Activated T-cell treated with anti-CD3 and anti-CD28 coated beads, Interleukin-2, amount 50 U/mL, for 72 hours (primary cell): ENCODE measurements at regions not wholly inside any gene's neighbourhood (a gene's known extent, or its start where the extent isn't known, plus 50 kb on each side); places are given as distances from the start of the nearest gene placed in this dataset.

ENCODE experiments used
- ATAC-seq, 2 donors: fragments of 150-1000 bp; cut with Tn5 transposase; replicated peaks in 1 of 2; 2 replicates each; pipeline ENCODE4 v1.10.0; 2021; ENCODE audit warnings: moderate library complexity in 2 of 2, mild to moderate bottlenecking in 1 of 2
- DNase-seq, 2 donors: peaks; one replicate each; pipeline ENCODE4 v3.0.0; 2021 to 2022; ENCODE audit warnings: mixed read lengths in 1 of 2
- H3K27ac Mint-ChIP-seq: one replicate; pipeline ENCODE4 v1.8.0; 2022; ENCODE audit warnings: mild to moderate bottlenecking, moderate library complexity, mixed read lengths
- H3K27me3 Mint-ChIP-seq: one replicate; pipeline ENCODE4 v1.8.0; 2022; ENCODE audit warnings: low read depth, mixed read lengths
- H3K36me3 Mint-ChIP-seq, 2 donors: one replicate each; pipeline ENCODE4 v1.8.0; 2022; ENCODE audit warnings: mixed read lengths in 2 of 2, mild to moderate bottlenecking in 1 of 2; ENCODE audit not compliant: insufficient read depth in 2 of 2
- H3K4me1 Mint-ChIP-seq: one replicate; pipeline ENCODE4 v1.8.0; 2022; ENCODE audit warnings: low read depth, mixed read lengths
- H3K4me3 Mint-ChIP-seq, 2 donors: one replicate each; pipeline ENCODE4 v1.8.0; 2022; ENCODE audit warnings: mild to moderate bottlenecking in 2 of 2, mixed read lengths in 2 of 2, moderate library complexity in 2 of 2
- H3K9me3 Mint-ChIP-seq, 2 donors: one replicate each; pipeline ENCODE4 v1.8.0; 2022; ENCODE audit warnings: mixed read lengths in 2 of 2

- Mint-ChIP-seq H3K9me3 (no peaks in the 10 kb centered on the region), H3K36me3 (peaks cover 0 to 1% of the 10 kb centered on the region in 2 donors), H3K27ac (no peak overlapping the region), H3K4me3 (no peak overlapping the region), H3K27me3 (no peaks in the 10 kb centered on the region), H3K4me1 (no peaks in the 10 kb centered on the region)
- DNase-seq (no peak), ATAC-seq (no peak)
Observed at GRCh38 chr1:110816945-110817344, 56.0 kb upstream of the CD53 start.

- H3K4me1 Mint-ChIP-seq: no peaks in the 10 kb centered on the region
- DNase-seq (no peak), ATAC-seq (no peak)
- H3K36me3 Mint-ChIP-seq: peaks cover 0 to 1% of the 10 kb centered on the region in 2 donors
- H3K9me3 Mint-ChIP-seq: no peaks in the 10 kb centered on the region
- no peak overlapping the region for H3K27ac Mint-ChIP-seq
- H3K4me3 Mint-ChIP-seq: no peak overlapping the region
- H3K27me3 Mint-ChIP-seq: no peaks in the 10 kb centered on the region
Observed at GRCh38 chr1:110811529-110811928, 61.4 kb upstream of the CD53 start.

- no peak for DNase-seq
- Mint-ChIP-seq H3K4me1 (no peaks in the 10 kb centered on the region), H3K9me3 (peaks cover 4 to 6% of the 10 kb centered on the region in 2 donors), H3K27me3 (no peaks in the 10 kb centered on the region), H3K4me3 (no peak overlapping the region), H3K36me3 (peaks cover 0 to 3% of the 10 kb centered on the region in 2 donors), H3K27ac (no peak overlapping the region)
- no peak for ATAC-seq
Observed at GRCh38 chr1:110800079-110800478, 72.9 kb upstream of the CD53 start.

GRCh38 chr1:110798691-110799256 lies 74.2 kb upstream of the CD53 start:
- H3K4me1 Mint-ChIP-seq: no peaks in the 10 kb centered on the region
- peaks cover 3 to 4% of the 10 kb centered on the region in 2 donors for H3K9me3 Mint-ChIP-seq
- H3K27ac Mint-ChIP-seq: no peak overlapping the region
- no peaks in the 10 kb centered on the region for H3K27me3 Mint-ChIP-seq
- no peak for DNase-seq
- H3K36me3 Mint-ChIP-seq: peaks cover 0 to 3% of the 10 kb centered on the region in 2 donors
- ATAC-seq: no peak
- H3K4me3 Mint-ChIP-seq: no peak overlapping the region

GRCh38 chr1:110788673-110789072 lies 84.3 kb upstream of the CD53 start:
- H3K4me3 Mint-ChIP-seq: no peak overlapping the region
- ATAC-seq (no peak), DNase-seq (no peak)
- no peak overlapping the region for H3K27ac Mint-ChIP-seq
- no peaks in the 10 kb centered on the region for H3K27me3 Mint-ChIP-seq
- peaks cover 11% of the 10 kb centered on the region in 2 donors for H3K9me3 Mint-ChIP-seq
- H3K4me1 Mint-ChIP-seq: peaks cover 51% of the 10 kb centered on the region
- peaks cover 4 to 6% of the 10 kb centered on the region in 2 donors for H3K36me3 Mint-ChIP-seq

GRCh38 chr1:110787328-110788071 lies 85.4 kb upstream of the CD53 start:
- DNase-seq (peak in 1 of 2 donors; percentile 21), ATAC-seq (peak; percentile 31 to 67)
- Mint-ChIP-seq H3K36me3 (peaks cover 4 to 6% of the 10 kb centered on the region in 2 donors), H3K4me1 (peaks cover 41% of the 10 kb centered on the region), H3K9me3 (peaks cover 10 to 11% of the 10 kb centered on the region in 2 donors), H3K4me3 (peak overlapping the region; percentile 40 to 69), H3K27ac (peak overlapping the region; percentile 82), H3K27me3 (no peaks in the 10 kb centered on the region)

- ATAC-seq: no peak
- H3K36me3 Mint-ChIP-seq: peaks cover 4 to 6% of the 10 kb centered on the region in 2 donors
- H3K4me3 Mint-ChIP-seq: peak overlapping the region; percentile 8 to 69
- no peak for DNase-seq
- peaks cover 37% of the 10 kb centered on the region for H3K4me1 Mint-ChIP-seq
- H3K27ac Mint-ChIP-seq: peak overlapping the region; percentile 82
- peaks cover 10 to 11% of the 10 kb centered on the region in 2 donors for H3K9me3 Mint-ChIP-seq
- no peaks in the 10 kb centered on the region for H3K27me3 Mint-ChIP-seq
Observed at GRCh38 chr1:110786802-110787327, 86.1 kb upstream of the CD53 start.

GRCh38 chr1:110785612-110786011 lies 87.3 kb upstream of the CD53 start:
- peaks cover 45% of the 10 kb centered on the region for H3K4me1 Mint-ChIP-seq
- no peak for ATAC-seq
- no peaks in the 10 kb centered on the region for H3K27me3 Mint-ChIP-seq
- H3K4me3 Mint-ChIP-seq: no peak overlapping the region
- peak overlapping the region; percentile 11 for H3K27ac Mint-ChIP-seq
- peaks cover 4 to 6% of the 10 kb centered on the region in 2 donors for H3K36me3 Mint-ChIP-seq
- DNase-seq: no peak
- H3K9me3 Mint-ChIP-seq: peaks cover 10 to 11% of the 10 kb centered on the region in 2 donors

- Mint-ChIP-seq H3K27me3 (no peaks in the 10 kb centered on the region), H3K36me3 (peaks cover 4 to 6% of the 10 kb centered on the region in 2 donors), H3K27ac (peak overlapping the region; percentile 1), H3K9me3 (peaks cover 10 to 11% of the 10 kb centered on the region in 2 donors), H3K4me1 (peaks cover 48% of the 10 kb centered on the region), H3K4me3 (no peak overlapping the region)
- no peak for DNase-seq
- no peak for ATAC-seq
Observed at GRCh38 chr1:110785055-110785454, 87.9 kb upstream of the CD53 start.

- peaks cover under 1 to 3% of the 10 kb centered on the region in 2 donors for H3K9me3 Mint-ChIP-seq
- no peak overlapping the region for H3K27ac Mint-ChIP-seq
- no peak overlapping the region for H3K4me3 Mint-ChIP-seq
- ATAC-seq: peak; percentile 62 to 68
- no peaks in the 10 kb centered on the region for H3K27me3 Mint-ChIP-seq
- H3K36me3 Mint-ChIP-seq: no peaks in the 10 kb centered on the region
- peak; percentile 44 to 61 for DNase-seq
- H3K4me1 Mint-ChIP-seq: peaks cover 48% of the 10 kb centered on the region
Observed at GRCh38 chr1:110783292-110783918, 89.5 kb upstream of the CD53 start.

GRCh38 chr1:110781525-110781924 lies 91.4 kb upstream of the CD53 start:
- Mint-ChIP-seq H3K36me3 (no peaks in the 10 kb centered on the region), H3K27me3 (no peaks in the 10 kb centered on the region), H3K9me3 (no peaks in the 10 kb centered on the region), H3K4me1 (peaks cover 33% of the 10 kb centered on the region), H3K27ac (no peak overlapping the region), H3K4me3 (no peak overlapping the region)
- ATAC-seq: no peak
- DNase-seq: no peak

GRCh38 chr1:110780600-110781484 lies 92.1 kb upstream of the CD53 start:
- DNase-seq (peak; percentile 69 to 83), ATAC-seq (peak; percentile 77 to 78)
- no peaks in the 10 kb centered on the region for H3K9me3 Mint-ChIP-seq
- H3K4me3 Mint-ChIP-seq: peak overlapping the region; percentile 20 to 45
- no peak overlapping the region for H3K27ac Mint-ChIP-seq
- H3K27me3 Mint-ChIP-seq: peaks cover 5% of the 10 kb centered on the region
- peaks cover 27% of the 10 kb centered on the region for H3K4me1 Mint-ChIP-seq
- H3K36me3 Mint-ChIP-seq: no peaks in the 10 kb centered on the region
